Testis (tissue), 2 donors: ENCODE measurements at regions not wholly inside any gene's neighbourhood (a gene's known extent, or its start where the extent isn't known, plus 50 kb on each side); places are given as distances from the start of the nearest gene placed in this dataset.

Source experiments
- DNase-seq: peaks from one replicate; pipeline ENCODE4 v3.0.0-alpha.2; 2019
- H3K27ac ChIP-seq, 2 donors: fragments of 200-600 bp; sonication (generic); one replicate each; pipeline ENCODE4 v1.5.1; 2019
- H3K27me3 ChIP-seq: fragments of 200-600 bp; sonication (generic); one replicate; pipeline ENCODE4 v1.5.1; 2019
- H3K36me3 ChIP-seq: fragments of 200-600 bp; sonication (generic); one replicate; pipeline ENCODE4 v1.5.1; 2017; ENCODE audit warnings: low read depth; ENCODE audit errors: missing control alignments
- H3K4me1 ChIP-seq: fragments of 200-600 bp; sonication (generic); one replicate; pipeline ENCODE4 v1.5.1; 2019
- H3K4me3 ChIP-seq, 2 donors: fragments of 200-600 bp; sonication (generic); one replicate each; pipeline ENCODE4 v1.5.1; 2017 to 2019
- H3K9me3 ChIP-seq: fragments of 200-600 bp; sonication (generic); one replicate; pipeline ENCODE4 v1.5.1; 2017
- POLR2A ChIP-seq: fragments of 450-650 bp; IDR thresholded peaks from one replicate; pipeline ENCODE4 v1.6.1; 2017; ENCODE audit warnings: antibody characterized with exemption, mild to moderate bottlenecking, moderate library complexity
- WGBS, 2 donors: methylation state at CpG; one replicate each; pipeline ENCODE4 v1.1.5; 2018; 5-methylcytosine and 5-hydroxymethylcytosine counted together
- intact Hi-C: fragments of 100-400 bp; cut with DNase I; formaldehyde crosslinking; loops from one replicate; pipeline ENCODE4 v1.15.1; 2023; ENCODE audit warnings: low total_unique reads
- TF ChIP-seq, protein P1 (sequence below), 3 experiments: fragments of 450-650 bp in 2 of 3; fragments of 200-600 bp in 1 of 3; sonication (generic) in 1 of 3; IDR thresholded peaks; one replicate each; pipeline ENCODE4 v1.5.1; 2016 to 2019; ENCODE audit warnings: antibody characterized with exemption in 3 of 3, mild to moderate bottlenecking in 2 of 3, moderate library complexity in 1 of 3

GRCh38 chr12:65756267-65756666 lies 68.0 kb upstream of the HMGA2 start:
- Histone ChIP-seq H3K27ac (no peak overlapping the region), H3K4me1 (no peaks in the 10 kb centered on the region), H3K4me3 (no peak overlapping the region), H3K27me3 (no peaks in the 10 kb centered on the region), H3K36me3 (no peaks in the 10 kb centered on the region), H3K9me3 (no peaks in the 10 kb centered on the region)
- intact Hi-C loops, result no loop called here
- no peak for TF ChIP-seq POLR2A
- TF ChIP-seq, protein P1, sequence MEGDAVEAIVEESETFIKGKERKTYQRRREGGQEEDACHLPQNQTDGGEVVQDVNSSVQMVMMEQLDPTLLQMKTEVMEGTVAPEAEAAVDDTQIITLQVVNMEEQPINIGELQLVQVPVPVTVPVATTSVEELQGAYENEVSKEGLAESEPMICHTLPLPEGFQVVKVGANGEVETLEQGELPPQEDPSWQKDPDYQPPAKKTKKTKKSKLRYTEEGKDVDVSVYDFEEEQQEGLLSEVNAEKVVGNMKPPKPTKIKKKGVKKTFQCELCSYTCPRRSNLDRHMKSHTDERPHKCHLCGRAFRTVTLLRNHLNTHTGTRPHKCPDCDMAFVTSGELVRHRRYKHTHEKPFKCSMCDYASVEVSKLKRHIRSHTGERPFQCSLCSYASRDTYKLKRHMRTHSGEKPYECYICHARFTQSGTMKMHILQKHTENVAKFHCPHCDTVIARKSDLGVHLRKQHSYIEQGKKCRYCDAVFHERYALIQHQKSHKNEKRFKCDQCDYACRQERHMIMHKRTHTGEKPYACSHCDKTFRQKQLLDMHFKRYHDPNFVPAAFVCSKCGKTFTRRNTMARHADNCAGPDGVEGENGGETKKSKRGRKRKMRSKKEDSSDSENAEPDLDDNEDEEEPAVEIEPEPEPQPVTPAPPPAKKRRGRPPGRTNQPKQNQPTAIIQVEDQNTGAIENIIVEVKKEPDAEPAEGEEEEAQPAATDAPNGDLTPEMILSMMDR (IDR thresholded peaks at IDR 0.05), result no peak
- DNase-seq, result no peak
- WGBS, 2 donors, result 82 to 90% methylated on average over 5 of the region's 5 CpGs

- H3K27me3 ChIP-seq, result no peaks in the 10 kb centered on the region
- H3K4me3 ChIP-seq, result no peak overlapping the region
- 57 to 97% methylated on average over 2 of the region's 2 CpGs for WGBS, 2 donors
- intact Hi-C loops, result no loop called here
- no peak overlapping the region for H3K27ac ChIP-seq
- TF ChIP-seq POLR2A, result no peak
- TF ChIP-seq, protein P1 (IDR thresholded peaks at IDR 0.05), result no peak
- H3K4me1 ChIP-seq, result no peaks in the 10 kb centered on the region
- no peak for DNase-seq
- no peaks in the 10 kb centered on the region for H3K9me3 ChIP-seq
- no peaks in the 10 kb centered on the region for H3K36me3 ChIP-seq
Measured at GRCh38 chr12:65756956-65757511, 67.2 kb upstream of the HMGA2 start.

DNA sequence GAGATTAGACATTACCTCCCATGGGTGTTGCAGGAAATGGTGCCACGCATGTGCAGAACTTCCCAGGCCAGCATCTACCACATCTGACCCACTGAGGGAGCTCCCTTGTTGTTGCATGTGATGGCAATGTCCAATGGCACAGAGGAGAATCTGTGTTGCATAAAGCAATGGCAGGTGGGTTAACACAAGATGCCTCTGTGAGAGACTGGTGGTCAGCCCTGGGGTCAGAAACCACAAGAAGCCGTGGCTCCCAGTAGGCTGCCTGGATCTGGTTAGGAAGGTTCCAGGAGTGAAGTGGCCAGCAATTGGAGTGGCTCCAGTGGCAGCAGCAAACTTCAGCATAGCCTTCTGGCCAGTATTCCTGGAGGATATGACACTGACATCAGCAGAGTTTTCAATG lies 65.9 kb upstream of the HMGA2 start:
- no peak overlapping the region for H3K4me3 ChIP-seq
- DNase-seq, result no peak
- no peaks in the 10 kb centered on the region for H3K36me3 ChIP-seq
- no peak for TF ChIP-seq POLR2A
- TF ChIP-seq, protein P1 (IDR thresholded peaks at IDR 0.05), result no peak
- H3K27me3 ChIP-seq, result no peaks in the 10 kb centered on the region
- H3K4me1 ChIP-seq, result no peaks in the 10 kb centered on the region
- H3K27ac ChIP-seq, result no peak overlapping the region
- WGBS, 2 donors, result 81 to 95% methylated on average over 2 of the region's 2 CpGs
- H3K9me3 ChIP-seq, result no peaks in the 10 kb centered on the region
- intact Hi-C loops, result no loop called here

DNA sequence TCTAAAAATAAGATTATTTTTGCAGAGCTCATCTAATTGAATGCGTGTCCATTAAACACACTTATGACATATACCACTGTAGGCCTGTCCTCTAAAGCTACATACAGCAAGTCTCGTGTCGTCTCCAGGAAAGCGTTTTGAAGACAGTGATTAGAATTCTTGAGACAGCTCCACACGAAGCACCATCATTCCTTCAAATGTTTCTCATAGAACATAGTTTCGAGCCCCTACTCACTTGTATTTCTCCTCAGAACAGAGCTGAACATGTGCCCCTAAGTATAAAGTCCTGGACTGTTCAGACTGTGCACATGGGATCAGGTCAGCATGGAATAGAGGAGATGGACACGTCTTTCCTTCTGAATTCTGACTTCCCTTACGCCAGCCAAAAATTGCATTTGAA lies 64.5 kb upstream of the HMGA2 start:
- no peaks in the 10 kb centered on the region for H3K9me3 ChIP-seq
- no peaks in the 10 kb centered on the region for H3K27me3 ChIP-seq
- 94% methylated on average over 8 of the region's 8 CpGs for WGBS, 2 donors
- H3K4me1 ChIP-seq, result no peaks in the 10 kb centered on the region
- TF ChIP-seq, protein P1 (IDR thresholded peaks at IDR 0.05), result no peak
- DNase-seq, result no peak
- intact Hi-C loops, result no loop called here
- H3K27ac ChIP-seq, result no peak overlapping the region
- no peak overlapping the region for H3K4me3 ChIP-seq
- H3K36me3 ChIP-seq, result no peaks in the 10 kb centered on the region

GRCh38 chr12:65761301-65761700 lies 63.0 kb upstream of the HMGA2 start:
- Histone ChIP-seq H3K9me3 (no peaks in the 10 kb centered on the region), H3K27me3 (no peaks in the 10 kb centered on the region), H3K36me3 (no peaks in the 10 kb centered on the region)

More at GRCh38 chr12:65761301-65761700, 63.0 kb upstream of the HMGA2 start:
- Histone ChIP-seq H3K4me3 (no peak overlapping the region), H3K4me1 (no peaks in the 10 kb centered on the region), H3K27ac (no peak overlapping the region)
- intact Hi-C loops, result no loop called here
- TF ChIP-seq POLR2A, result no peak
- TF ChIP-seq, protein P1 (IDR thresholded peaks at IDR 0.05), result no peak
- 59 to 69% methylated on average over 2 of the region's 2 CpGs for WGBS, 2 donors
- DNase-seq, result no peak
